ENCODE measurements at regions not wholly inside any gene's neighbourhood (a gene's known extent, or its start where the extent isn't known, plus 50 kb on each side); places are given as distances from the start of the nearest gene placed in this dataset.

- TF ChIP-seq SREBF2 (CRISPR knock-in tag; IDR thresholded peaks at IDR 0.05) (no peak), ZKSCAN8 (CRISPR knock-in tag; IDR thresholded peaks at IDR 0.05) (no peak), UBTF (IDR thresholded peaks at IDR 0.05; ENCODE audit: borderline replicate concordance in 1 of 2, low read depth in 2 of 2, low read length in 2 of 2) (no peak), POLR2AphosphoS5 (IDR thresholded peaks at IDR 0.05; ENCODE audit: control insufficient read depth, insufficient read depth, low read depth, low read length) (no peak)
These were observed 312.2 kb downstream of the BTBD3 start for GRCh38 chr20:12229891-12230290.
